Thyroid gland (tissue), 4 donors: ENCODE measurements at regions not wholly inside any gene's neighbourhood (a gene's known extent, or its start where the extent isn't known, plus 50 kb on each side); places are given as distances from the start of the nearest gene placed in this dataset.

Experiments used
- CTCF ChIP-seq, 6 experiments: fragments of 200-600 bp in 3 of 6; fragments of 450-650 bp in 3 of 6; sonication (generic) in 3 of 6; IDR thresholded peaks; one replicate each; pipeline ENCODE4 v1.5.1; 2016 to 2019; ENCODE audit warnings: antibody characterized with exemption in 6 of 6, mild to moderate bottlenecking in 2 of 6, inconsistent platforms in 1 of 6, moderate library complexity in 1 of 6
- POLR2A ChIP-seq, 2 donors: fragments of 450-650 bp; IDR thresholded peaks; one replicate each; pipeline ENCODE4 v1.6.1; 2017; ENCODE audit warnings: antibody characterized with exemption in 2 of 2, mild to moderate bottlenecking in 2 of 2, moderate library complexity in 1 of 2

GRCh38 chr1:239566074-239566473 is 179.7 kb downstream of the CHRM3 start:
- TF ChIP-seq CTCF (IDR thresholded peaks at IDR 0.05) (no peak), POLR2A (IDR thresholded peaks at IDR 0.05) (no peak)
